GM12878 (cell line): ENCODE measurements at regions not wholly inside any gene's neighbourhood (a gene's known extent, or its start where the extent isn't known, plus 50 kb on each side); places are given as distances from the start of the nearest gene placed in this dataset.

Source experiments
- CTCF ChIP-seq, 3 experiments: IDR thresholded peaks in 2 of 3; conservative IDR thresholded peaks in 1 of 3; 2 replicates each; pipeline ENCODE4 v1.5.1; 2011; ENCODE audit warnings: low read depth in 3 of 3, low read length in 3 of 3, mild to moderate bottlenecking in 3 of 3, control low read depth in 2 of 3, moderate library complexity in 2 of 3, inconsistent platforms in 1 of 3, mixed read lengths in 1 of 3; ENCODE audit not compliant: control insufficient read depth in 2 of 3, insufficient read depth in 1 of 3; ENCODE audit errors: extremely low read depth in 1 of 3
- SP1 ChIP-seq: IDR thresholded peaks from one replicate; pipeline ENCODE4 v1.6.1; 2011; ENCODE audit warnings: low read depth, low read length

GRCh38 chr13:22336460-22336859, 665.6 kb downstream of the FGF9 start:
- TF ChIP-seq CTCF (IDR thresholded peaks at IDR 0.05 in 2 of 3, conservative IDR thresholded peaks at IDR 0.05 in 1 of 3; ENCODE audit: control insufficient read depth in 2 of 3, extremely low read depth in 1 of 3, insufficient read depth in 1 of 3, low read depth in 3 of 3, low read length in 3 of 3), result no peak
- no peak for TF ChIP-seq SP1
